Prostate gland (tissue), 2 donors: ENCODE measurements at regions not wholly inside any gene's neighbourhood (a gene's known extent, or its start where the extent isn't known, plus 50 kb on each side); places are given as distances from the start of the nearest gene placed in this dataset.

Experiments used
- DNase-seq: peaks from one replicate; pipeline ENCODE4 v3.0.0-alpha.2; 2019; ENCODE audit warnings: low spot score
- H3K27ac ChIP-seq, 2 donors: fragments of 200-600 bp; sonication (generic); 2 replicates each; pipeline ENCODE4 v1.5.1; 2017 to 2019
- H3K27me3 ChIP-seq: fragments of 200-600 bp; sonication (generic); replicated peaks from 2 replicates; pipeline ENCODE4 v1.5.1; 2019; ENCODE audit not compliant: insufficient read depth
- H3K36me3 ChIP-seq, 2 donors: fragments of 200-600 bp; sonication (generic); 1 replicate in 1 of 2; 2 replicates in 1 of 2; pipeline versions ENCODE4 v1.5.1 to v1.8.1; 2017 to 2019
- H3K4me1 ChIP-seq: fragments of 200-600 bp; sonication (generic); replicated peaks from 2 replicates; pipeline ENCODE4 v1.5.1; 2019
- H3K4me3 ChIP-seq, 2 donors: fragments of 200-600 bp; sonication (generic); 2 replicates each; pipeline ENCODE4 v1.5.1; 2017 to 2019
- H3K9me3 ChIP-seq: fragments of 200-600 bp; sonication (generic); 2 replicates; pipeline ENCODE4 v1.5.1; 2017
- POLR2A ChIP-seq: fragments of 450-650 bp; IDR thresholded peaks from one replicate; pipeline ENCODE4 v1.6.1; 2016; ENCODE audit warnings: antibody characterized with exemption, mild to moderate bottlenecking
- POLR2AphosphoS5 ChIP-seq: sonication (generic); formaldehyde crosslinking; IDR thresholded peaks from one replicate; pipeline ENCODE4 v1.6.1; 2017; ENCODE audit warnings: antibody characterized with exemption
- WGBS: methylation state at CpG from one replicate; pipeline ENCODE4 v1.1.5; 2018; 5-methylcytosine and 5-hydroxymethylcytosine counted together
- intact Hi-C: fragments of 100-400 bp; cut with DNase I; formaldehyde crosslinking; loops from one replicate; pipeline ENCODE4 v1.14.2; 2022
- TF ChIP-seq, protein P1 (sequence below), 4 experiments: fragments of 200-600 bp in 2 of 4; fragments of 450-650 bp in 2 of 4; sonication (generic) in 2 of 4; IDR thresholded peaks; 1 replicate in 3 of 4; 2 replicates in 1 of 4; pipeline ENCODE4 v1.5.1; 2016 to 2019; ENCODE audit warnings: antibody characterized with exemption in 4 of 4, mild to moderate bottlenecking in 2 of 4, moderate library complexity in 2 of 4

GRCh38 chr6:170155464-170156196 is 135.2 kb downstream of the DLL1 start:
- Histone ChIP-seq H3K36me3 (no peaks in the 10 kb centered on the region), H3K4me1 (peaks cover 8% of the 10 kb centered on the region), H3K27me3 (no peaks in the 10 kb centered on the region), H3K4me3 (no peak overlapping the region), H3K9me3 (no peaks in the 10 kb centered on the region), H3K27ac (no peak overlapping the region)
- intact Hi-C loops = no loop called here
- no peak for TF ChIP-seq POLR2AphosphoS5
- TF ChIP-seq POLR2A = no peak
- TF ChIP-seq, protein P1, sequence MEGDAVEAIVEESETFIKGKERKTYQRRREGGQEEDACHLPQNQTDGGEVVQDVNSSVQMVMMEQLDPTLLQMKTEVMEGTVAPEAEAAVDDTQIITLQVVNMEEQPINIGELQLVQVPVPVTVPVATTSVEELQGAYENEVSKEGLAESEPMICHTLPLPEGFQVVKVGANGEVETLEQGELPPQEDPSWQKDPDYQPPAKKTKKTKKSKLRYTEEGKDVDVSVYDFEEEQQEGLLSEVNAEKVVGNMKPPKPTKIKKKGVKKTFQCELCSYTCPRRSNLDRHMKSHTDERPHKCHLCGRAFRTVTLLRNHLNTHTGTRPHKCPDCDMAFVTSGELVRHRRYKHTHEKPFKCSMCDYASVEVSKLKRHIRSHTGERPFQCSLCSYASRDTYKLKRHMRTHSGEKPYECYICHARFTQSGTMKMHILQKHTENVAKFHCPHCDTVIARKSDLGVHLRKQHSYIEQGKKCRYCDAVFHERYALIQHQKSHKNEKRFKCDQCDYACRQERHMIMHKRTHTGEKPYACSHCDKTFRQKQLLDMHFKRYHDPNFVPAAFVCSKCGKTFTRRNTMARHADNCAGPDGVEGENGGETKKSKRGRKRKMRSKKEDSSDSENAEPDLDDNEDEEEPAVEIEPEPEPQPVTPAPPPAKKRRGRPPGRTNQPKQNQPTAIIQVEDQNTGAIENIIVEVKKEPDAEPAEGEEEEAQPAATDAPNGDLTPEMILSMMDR (IDR thresholded peaks at IDR 0.05) = no peak
- no peak for DNase-seq
- WGBS = 94% methylated on average over 25 of the region's 25 CpGs

DNA sequence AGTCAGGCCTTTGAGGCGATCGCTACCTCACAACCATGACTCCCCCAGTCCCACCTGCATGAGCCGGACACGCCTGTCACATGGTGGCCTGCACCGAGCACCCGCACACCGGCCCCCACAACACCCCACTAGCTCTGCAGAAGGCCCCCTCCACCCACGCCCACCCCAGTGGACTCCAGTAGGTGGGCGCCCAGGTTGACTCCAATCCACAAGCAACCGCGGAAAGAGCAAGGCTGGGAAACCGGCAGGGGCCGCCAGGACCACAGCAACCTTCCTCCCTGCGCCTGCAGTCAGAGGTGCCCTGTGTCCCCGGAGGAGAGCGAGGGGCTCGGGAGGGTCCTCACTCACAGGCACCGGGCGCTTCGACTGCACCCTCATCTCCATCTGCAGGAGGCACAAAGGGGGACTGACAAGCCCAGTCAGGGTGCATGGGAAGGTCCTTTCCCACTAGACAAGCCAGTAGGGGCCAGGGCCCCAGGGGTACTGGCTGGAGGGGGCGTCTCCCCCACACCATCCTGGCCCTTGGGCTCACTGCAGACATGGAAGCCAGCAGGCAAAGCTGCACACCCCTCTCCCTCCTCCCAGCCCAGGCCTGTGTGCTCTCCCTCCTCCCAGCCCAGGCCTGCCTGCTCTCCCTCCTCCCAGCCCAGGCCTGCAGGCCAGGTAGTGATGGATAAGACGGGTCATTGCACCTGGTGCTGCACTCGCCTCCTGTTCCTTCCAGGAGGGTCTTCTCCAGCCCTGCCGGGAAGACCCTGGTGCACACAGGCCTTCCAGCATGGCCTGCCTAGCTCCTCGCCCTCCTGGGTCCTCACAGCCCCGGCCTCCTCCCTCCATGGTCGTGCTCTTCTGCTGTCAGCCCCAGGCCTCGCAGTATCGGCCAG is 137.2 kb downstream of the DLL1 start:
- no peaks in the 10 kb centered on the region for H3K36me3 ChIP-seq
- WGBS = 87% methylated on average over 29 of the region's 29 CpGs
- no peaks in the 10 kb centered on the region for H3K9me3 ChIP-seq
- H3K27ac ChIP-seq = peak overlapping the region in 1 of 2 donors; percentile 76
- H3K4me1 ChIP-seq = peaks cover 8% of the 10 kb centered on the region
- DNase-seq = no peak
- H3K4me3 ChIP-seq = no peak overlapping the region
- intact Hi-C loops = no loop called here
- no peaks in the 10 kb centered on the region for H3K27me3 ChIP-seq
- TF ChIP-seq POLR2A (no peak), POLR2AphosphoS5 (no peak)
- TF ChIP-seq, protein P1 (IDR thresholded peaks at IDR 0.05) = no peak

- TF ChIP-seq POLR2AphosphoS5 = peak; percentile 60
- TF ChIP-seq, protein P1 (IDR thresholded peaks at IDR 0.05) = peak in 1 of 4 experiments; percentile 29
- TF ChIP-seq POLR2A = no peak
- H3K27ac ChIP-seq = peak overlapping the region; percentile 43 to 76
- intact Hi-C loops = no loop called here
- H3K36me3 ChIP-seq = no peaks in the 10 kb centered on the region
- H3K27me3 ChIP-seq = no peaks in the 10 kb centered on the region
- WGBS = 14% methylated on average over 12 of the region's 13 CpGs
- peaks cover 8% of the 10 kb centered on the region for H3K4me1 ChIP-seq
- DNase-seq = peak; percentile 79
- H3K4me3 ChIP-seq = no peak overlapping the region
- no peaks in the 10 kb centered on the region for H3K9me3 ChIP-seq
These were observed 137.9 kb downstream of the DLL1 start for GRCh38 chr6:170152989-170153388.

DNA sequence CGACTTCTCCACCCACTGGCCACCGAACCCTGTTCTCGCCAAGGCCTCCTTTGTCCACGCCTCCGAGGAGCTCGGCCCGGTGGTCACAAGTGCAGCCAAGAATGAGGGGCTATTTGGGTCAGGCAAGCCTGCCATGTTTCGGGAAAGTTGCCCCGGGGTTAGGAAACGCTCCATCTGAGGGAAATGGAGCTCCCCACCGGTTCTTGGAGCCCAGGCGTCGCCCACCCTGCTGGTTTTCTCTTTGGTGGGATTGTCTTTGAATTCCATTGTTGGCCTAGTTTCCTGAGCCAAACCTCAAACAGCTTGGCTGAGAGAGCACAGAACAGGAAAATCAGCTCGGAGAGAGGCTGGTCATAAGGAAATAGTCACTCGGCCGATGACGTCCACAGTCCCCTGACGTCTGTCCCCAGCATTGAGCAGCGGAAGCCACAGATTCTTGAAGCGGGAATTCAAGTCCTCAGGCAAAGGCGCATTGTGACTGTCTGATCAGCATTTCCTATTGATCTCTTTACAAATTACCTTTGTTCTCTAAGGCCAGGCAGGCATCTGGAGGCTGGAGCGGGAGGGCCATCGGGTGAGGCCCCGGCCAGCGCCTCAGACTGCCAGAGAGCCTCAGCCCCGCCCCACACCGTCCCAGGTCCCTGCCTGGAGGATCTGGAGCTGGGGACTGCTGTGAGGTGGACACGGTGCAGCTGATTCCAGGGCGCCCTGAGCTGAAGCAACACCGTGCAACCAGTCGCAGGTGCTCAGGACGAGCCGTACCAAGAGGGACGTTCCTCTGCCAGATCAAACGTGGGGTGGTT is 138.6 kb downstream of the DLL1 start:
- Histone ChIP-seq H3K27me3 (no peaks in the 10 kb centered on the region), H3K9me3 (no peaks in the 10 kb centered on the region), H3K4me3 (no peak overlapping the region), H3K27ac (peak overlapping the region; percentile 43 to 76), H3K36me3 (no peaks in the 10 kb centered on the region), H3K4me1 (peaks cover 8% of the 10 kb centered on the region)
- 55% methylated on average over 35 of the region's 35 CpGs for WGBS
- TF ChIP-seq, protein P1 (IDR thresholded peaks at IDR 0.05) = no peak
- TF ChIP-seq POLR2AphosphoS5 (peak; percentile 81), POLR2A (no peak)
- intact Hi-C loops = no loop called here
- DNase-seq = peak; percentile 59
